ENCODE measurements at regions not wholly inside any gene's neighbourhood (a gene's known extent, or its start where the extent isn't known, plus 50 kb on each side); places are given as distances from the start of the nearest gene placed in this dataset.
A peak's percentile ranks its signal among the peaks of the same experiment; 100 is the strongest.
"Not testable (repeated sequence)": the region's sequence is repeated elsewhere in the genome, so short reads cannot be mapped to it uniquely, and the experiment has no call there.

- DNase-seq, result no peak
These were observed 773.3 kb upstream of the DEFB115 start for GRCh38 chr20:30484009-30484748.

GRCh38 chr20:30484749-30485070 is 772.8 kb upstream of the DEFB115 start:
- DNase-seq, result no peak

GRCh38 chr20:30485331-30486102 is 771.9 kb upstream of the DEFB115 start:
- no peak for DNase-seq

GRCh38 chr20:30486103-30486478 is 771.4 kb upstream of the DEFB115 start:
- DNase-seq, result no peak

GRCh38 chr20:30487461-30487860 is 770.0 kb upstream of the DEFB115 start:
- DNase-seq, result not testable (repeated sequence)

- no peak for DNase-seq
These were observed 769.2 kb upstream of the DEFB115 start for GRCh38 chr20:30487947-30488926.

GRCh38 chr20:30488941-30489613 is 768.4 kb upstream of the DEFB115 start:
- no peak for DNase-seq

GRCh38 chr20:30489614-30490003 is 767.9 kb upstream of the DEFB115 start:
- no peak for DNase-seq

- DNase-seq, result no peak
These were observed 766.4 kb upstream of the DEFB115 start for GRCh38 chr20:30491016-30491415.

- not testable (repeated sequence) for DNase-seq
These were observed 760.8 kb upstream of the DEFB115 start for GRCh38 chr20:30496656-30497055.

GRCh38 chr20:30497191-30497590 is 760.3 kb upstream of the DEFB115 start:
- DNase-seq, result not testable (repeated sequence)

GRCh38 chr20:30499123-30499522 is 758.3 kb upstream of the DEFB115 start:
- DNase-seq, result no peak

- not testable (repeated sequence) for DNase-seq
These were observed 757.6 kb upstream of the DEFB115 start for GRCh38 chr20:30499716-30500446.

GRCh38 chr20:30500447-30500820 is 757.0 kb upstream of the DEFB115 start:
- DNase-seq, result peak; percentile 0

- no peak for DNase-seq
These were observed 756.5 kb upstream of the DEFB115 start for GRCh38 chr20:30500829-30501440.

GRCh38 chr20:30502670-30503069 is 754.8 kb upstream of the DEFB115 start:
- no peak for DNase-seq

GRCh38 chr20:30503204-30503603 is 754.3 kb upstream of the DEFB115 start:
- DNase-seq, result not testable (repeated sequence)

- DNase-seq, result no peak
These were observed 753.4 kb upstream of the DEFB115 start for GRCh38 chr20:30503992-30504570.

GRCh38 chr20:30505566-30505965 is 751.9 kb upstream of the DEFB115 start:
- no peak for DNase-seq

GRCh38 chr20:30506100-30506499 is 751.4 kb upstream of the DEFB115 start:
- no peak for DNase-seq

GRCh38 chr20:30508382-30508781 is 749.1 kb upstream of the DEFB115 start:
- DNase-seq, result not testable (repeated sequence)

All from NCI-H1436 treated with DMSO at 0.1 percent for 48 hours (cell line).